RWPE2 (cell line): ENCODE measurements at regions not wholly inside any gene's neighbourhood (a gene's known extent, or its start where the extent isn't known, plus 50 kb on each side); places are given as distances from the start of the nearest gene placed in this dataset.

Experiments used
- ATAC-seq: fragments of 200-7000 bp; cut with Tn5 transposase; 3 replicates; pipeline ENCODE4 v1.9.1; 2021; ENCODE audit warnings: low read depth
- DNase-seq: peaks from one replicate; pipeline ENCODE4 v3.0.0-alpha.2; 2020; ENCODE audit warnings: low spot score
- H3K27ac ChIP-seq: fragments of 450-650 bp; 2 replicates; pipeline ENCODE4 v1.5.1; 2017; ENCODE audit warnings: mild to moderate bottlenecking; ENCODE audit not compliant: poor library complexity, severe bottlenecking
- H3K27me3 ChIP-seq: fragments of 250-450 bp; sonication (Bioruptor Pico); 2 replicates; pipeline ENCODE4 v1.5.1; 2021; ENCODE audit warnings: mild to moderate bottlenecking, moderate library complexity; ENCODE audit not compliant: insufficient read depth, poor library complexity, severe bottlenecking
- H3K36me3 ChIP-seq: fragments of 250-450 bp; sonication (Bioruptor Pico); 2 replicates; pipeline ENCODE4 v1.5.1; 2020; ENCODE audit warnings: low read depth, mild to moderate bottlenecking, moderate library complexity
- H3K4me1 ChIP-seq: fragments of 250-450 bp; sonication (Bioruptor Pico); 2 replicates; pipeline ENCODE4 v1.5.1; 2021; ENCODE audit warnings: mild to moderate bottlenecking, moderate library complexity; ENCODE audit not compliant: insufficient read depth, poor library complexity, severe bottlenecking
- H3K4me3 ChIP-seq: fragments of 250-450 bp; sonication (Bioruptor Pico); 2 replicates; pipeline ENCODE4 v1.5.1; 2021; ENCODE audit warnings: mild to moderate bottlenecking, moderate library complexity; ENCODE audit not compliant: severe bottlenecking
- H3K9me3 ChIP-seq: fragments of 250-450 bp; sonication (Bioruptor Pico); 2 replicates; pipeline ENCODE4 v1.5.1; 2021; ENCODE audit warnings: mild to moderate bottlenecking, moderate library complexity; ENCODE audit not compliant: severe bottlenecking
- CTCF ChIP-seq: fragments of 450-650 bp; IDR thresholded peaks from one replicate; pipeline ENCODE4 v1.5.1; 2017; ENCODE audit warnings: mild to moderate bottlenecking, moderate library complexity; ENCODE audit not compliant: poor library complexity, severe bottlenecking

DNA sequence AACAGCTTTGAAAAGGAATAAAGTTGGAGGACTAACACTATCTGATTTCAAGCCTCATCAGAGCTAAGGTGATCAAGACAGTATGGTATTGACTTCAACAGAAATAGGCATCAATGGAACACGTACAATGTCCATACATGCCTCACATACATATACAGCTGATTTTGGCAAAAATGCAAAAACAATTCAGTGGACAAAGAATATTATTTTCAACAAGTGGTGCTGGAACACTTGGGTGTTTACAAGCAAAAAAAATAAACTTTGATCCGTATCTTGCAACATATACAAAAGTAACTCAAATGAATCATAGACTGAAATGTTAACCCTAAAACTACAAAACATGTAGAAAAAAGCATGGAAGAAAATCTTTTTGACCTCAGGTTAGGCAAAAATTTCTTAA lies 141.9 kb upstream of the ZC3H11B start:
- no peak for TF ChIP-seq CTCF
- Histone ChIP-seq H3K27ac (no peak overlapping the region), H3K4me3 (no peak overlapping the region), H3K36me3 (no peaks in the 10 kb centered on the region), H3K27me3 (no peaks in the 10 kb centered on the region), H3K4me1 (no peaks in the 10 kb centered on the region), H3K9me3 (no peaks in the 10 kb centered on the region)
- DNase-seq (no peak), ATAC-seq (no peak)

DNA sequence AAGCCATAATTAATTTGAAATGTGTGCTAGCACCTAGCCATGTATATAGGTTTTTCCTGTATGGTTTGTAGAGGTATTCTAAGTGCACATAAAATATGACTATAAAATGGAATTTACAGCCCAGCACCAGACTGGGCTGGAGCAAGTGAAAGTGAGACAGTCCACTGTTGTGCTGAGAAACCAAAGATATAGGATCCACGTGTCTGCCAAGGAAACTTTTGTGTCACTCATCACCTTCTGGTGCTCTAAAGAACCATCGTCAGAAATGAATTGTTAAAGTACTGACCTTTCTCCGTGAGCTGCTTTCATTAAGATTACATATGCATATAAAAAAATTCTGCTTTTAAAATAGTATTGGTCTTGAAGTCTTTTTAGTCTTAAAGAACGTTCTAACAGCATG lies 141.0 kb upstream of the ZC3H11B start:
- no peak overlapping the region for H3K4me3 ChIP-seq
- DNase-seq (no peak), ATAC-seq (no peak)
- no peaks in the 10 kb centered on the region for H3K27me3 ChIP-seq
- TF ChIP-seq CTCF, result no peak
- no peaks in the 10 kb centered on the region for H3K9me3 ChIP-seq
- no peaks in the 10 kb centered on the region for H3K4me1 ChIP-seq
- no peak overlapping the region for H3K27ac ChIP-seq
- H3K36me3 ChIP-seq, result no peaks in the 10 kb centered on the region

GRCh38 chr1:219752645-219753044 lies 139.7 kb upstream of the ZC3H11B start:
- Histone ChIP-seq H3K4me3 (no peak overlapping the region), H3K27ac (no peak overlapping the region), H3K36me3 (no peaks in the 10 kb centered on the region), H3K27me3 (no peaks in the 10 kb centered on the region), H3K4me1 (no peaks in the 10 kb centered on the region), H3K9me3 (no peaks in the 10 kb centered on the region)
- DNase-seq, result no peak
- TF ChIP-seq CTCF, result no peak
- no peak for ATAC-seq

GRCh38 chr1:219751870-219752507 lies 139.1 kb upstream of the ZC3H11B start:
- no peaks in the 10 kb centered on the region for H3K9me3 ChIP-seq
- no peaks in the 10 kb centered on the region for H3K4me1 ChIP-seq
- DNase-seq, result no peak
- ATAC-seq, result no peak
- H3K36me3 ChIP-seq, result no peaks in the 10 kb centered on the region
- no peak overlapping the region for H3K4me3 ChIP-seq
- no peak for TF ChIP-seq CTCF
- H3K27ac ChIP-seq, result no peak overlapping the region
- no peaks in the 10 kb centered on the region for H3K27me3 ChIP-seq

DNA sequence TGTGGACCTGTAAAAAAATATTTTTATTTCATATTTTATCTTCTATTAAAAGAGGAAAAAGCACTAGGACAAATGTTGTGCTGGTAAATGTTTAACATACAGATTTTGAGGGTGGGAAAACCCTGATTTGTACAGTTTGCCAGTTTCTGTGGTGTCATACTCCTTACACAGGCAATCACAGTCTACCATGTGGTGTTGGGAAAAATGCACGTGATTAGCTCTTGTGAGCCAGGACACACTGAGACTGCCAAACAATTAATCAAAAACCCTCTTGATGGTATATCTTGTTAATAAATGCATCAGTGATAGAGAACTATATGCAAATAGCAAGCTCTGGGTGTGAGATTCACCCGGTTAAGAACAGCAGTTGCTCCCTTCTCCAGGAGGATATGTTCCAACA lies 136.5 kb upstream of the ZC3H11B start:
- Histone ChIP-seq H3K36me3 (no peaks in the 10 kb centered on the region), H3K9me3 (no peaks in the 10 kb centered on the region), H3K27ac (no peak overlapping the region), H3K27me3 (no peaks in the 10 kb centered on the region), H3K4me3 (no peak overlapping the region), H3K4me1 (no peaks in the 10 kb centered on the region)
- DNase-seq, result no peak
- no peak for ATAC-seq
- TF ChIP-seq CTCF, result no peak
